GM11168 (cell line): ENCODE measurements at regions not wholly inside any gene's neighbourhood (a gene's known extent, or its start where the extent isn't known, plus 50 kb on each side); places are given as distances from the start of the nearest gene placed in this dataset.

Experiments
- in situ Hi-C: fragments of 300-500 bp; cut with MboI; formaldehyde crosslinking; loops from one replicate; pipeline ENCODE4 v1.12.0; 2022; ENCODE audit warnings: low sequenced_read_pairs; ENCODE audit not compliant: unreplicated experiment

DNA sequence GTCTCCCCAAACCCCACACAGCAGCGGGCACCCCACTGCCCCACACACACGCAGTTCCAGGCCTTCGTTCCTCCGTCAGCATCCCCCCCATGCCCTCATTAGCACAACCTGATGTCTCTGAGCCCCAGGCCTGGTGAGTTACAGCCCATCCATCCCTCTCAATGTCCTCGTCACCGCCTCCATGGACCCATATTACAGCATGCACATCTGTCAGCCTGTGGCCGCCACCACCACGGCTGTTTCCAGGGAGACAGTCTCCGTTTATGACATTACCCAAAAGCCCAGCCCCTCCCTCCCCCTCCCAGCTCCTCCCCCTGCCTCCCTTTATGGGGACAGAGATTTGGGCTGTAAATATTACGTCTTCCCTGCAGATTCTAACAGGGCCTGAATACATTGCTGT is 143.1 kb upstream of the LINGO1 start:
- in situ Hi-C loops = no loop called here

DNA sequence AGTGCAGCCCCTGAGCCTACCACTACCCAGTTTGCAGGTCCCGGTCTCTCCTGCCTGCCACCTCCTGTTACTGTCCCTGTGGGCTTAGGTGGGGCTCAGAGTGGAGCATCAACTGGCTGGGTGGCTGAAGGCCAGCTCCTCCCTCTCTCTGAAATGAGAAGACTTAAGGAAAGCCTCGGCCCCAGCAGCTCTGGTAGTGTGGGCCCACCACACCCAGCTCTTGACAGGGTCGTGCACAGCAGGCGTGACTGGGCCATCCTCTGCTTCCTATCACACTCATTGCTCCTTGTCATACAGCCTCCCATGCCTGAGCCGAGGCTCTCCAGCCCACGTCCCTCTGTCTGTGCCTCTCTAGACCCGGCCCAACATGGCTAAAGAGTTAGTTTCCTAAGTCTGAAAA is 142.7 kb upstream of the LINGO1 start:
- in situ Hi-C loops = no loop called here

DNA sequence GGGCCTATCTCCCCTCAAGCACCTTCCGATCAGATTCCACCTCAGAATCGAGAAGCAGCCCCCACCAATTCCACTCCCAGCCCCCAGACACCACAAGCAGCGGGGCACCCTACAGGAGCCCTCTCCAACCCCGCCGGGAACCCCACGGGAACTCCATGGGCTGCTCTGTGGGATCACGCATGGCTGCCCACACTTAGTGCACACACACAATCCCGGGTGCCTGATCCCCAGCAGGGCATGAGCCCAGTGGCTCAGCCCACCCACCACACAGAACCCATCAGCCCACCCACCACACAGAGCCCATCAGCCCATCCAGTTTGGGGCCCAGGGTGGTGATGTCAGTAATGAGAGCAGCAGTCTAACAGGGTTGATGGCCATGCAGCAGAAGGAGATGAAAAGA is 141.6 kb upstream of the LINGO1 start:
- in situ Hi-C loops = no loop called here

DNA sequence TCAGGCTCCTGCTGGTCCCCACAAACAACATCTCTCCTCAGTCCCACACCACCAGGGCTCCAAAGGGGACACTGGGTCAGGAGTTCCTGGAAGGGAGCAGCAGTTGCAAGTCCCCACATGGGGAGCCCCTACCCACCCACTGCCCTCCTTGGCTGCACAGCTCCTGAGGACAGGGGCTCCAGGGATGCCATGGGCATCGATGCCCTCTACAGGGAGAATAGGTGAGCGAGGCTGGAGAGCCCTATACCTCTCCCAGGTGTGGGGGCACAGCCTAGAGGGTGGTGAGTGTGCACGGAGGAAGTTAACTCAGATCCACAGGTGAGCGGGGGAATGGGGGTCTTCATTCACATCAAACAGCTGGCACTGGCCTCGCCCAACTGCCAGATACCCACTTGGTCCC is 141.2 kb upstream of the LINGO1 start:
- in situ Hi-C loops = no loop called here

DNA sequence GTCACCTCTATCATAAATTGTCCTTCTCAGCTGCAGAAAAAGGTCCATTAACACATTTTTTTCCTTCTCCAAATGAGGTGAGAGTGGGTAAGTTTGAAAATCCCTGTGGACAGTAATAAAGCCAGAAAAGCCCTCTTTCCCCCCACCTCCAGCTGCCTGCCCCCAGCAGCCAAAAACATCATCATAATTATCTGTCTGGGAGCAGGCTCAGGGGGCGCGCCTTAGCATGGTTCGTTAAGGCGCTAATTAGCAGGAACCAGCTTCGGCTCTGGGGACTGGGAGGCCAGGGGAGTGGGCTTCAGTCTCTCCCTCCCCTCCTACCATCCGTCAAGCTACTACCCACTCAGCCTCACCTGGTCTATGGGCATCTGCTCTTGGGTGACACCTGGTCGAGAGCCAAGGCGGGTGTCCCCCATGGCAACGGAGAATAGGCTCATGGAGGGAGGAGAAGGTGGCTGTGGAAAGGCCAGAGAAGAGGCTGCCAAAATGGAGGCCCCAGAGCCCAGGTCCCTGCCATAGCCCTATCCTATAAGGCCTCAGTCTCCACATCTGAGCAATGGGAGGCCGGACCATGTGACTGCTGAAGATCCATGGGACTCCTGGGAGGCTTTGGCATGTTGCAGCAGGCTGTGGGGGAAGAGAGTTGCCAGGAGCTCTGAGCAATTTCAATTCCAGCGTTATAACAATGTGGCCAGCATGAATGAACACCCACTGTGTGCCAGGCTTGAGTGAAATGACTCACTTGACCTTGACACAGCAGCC is 140.1 kb upstream of the LINGO1 start:
- in situ Hi-C loops = no loop called here

DNA sequence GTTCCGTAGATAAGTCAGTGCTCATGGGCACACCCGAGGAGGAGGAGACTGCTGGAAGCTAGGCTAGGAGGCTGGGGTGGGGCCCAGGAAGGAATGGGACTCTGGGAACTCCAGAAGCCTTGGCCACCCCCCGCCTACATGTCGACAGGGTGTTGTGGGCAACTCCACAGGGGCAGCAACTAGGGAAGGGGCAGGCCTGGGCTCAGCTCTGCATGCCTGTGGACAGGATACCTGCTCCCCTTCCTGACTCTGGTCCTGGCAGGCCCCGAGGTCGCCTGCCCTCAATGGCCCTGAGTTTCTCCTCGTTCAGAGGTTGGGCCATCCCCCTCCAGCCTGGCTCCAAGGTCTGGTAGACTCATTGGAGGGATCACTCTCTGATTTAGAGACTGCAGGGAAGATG is 138.9 kb upstream of the LINGO1 start:
- in situ Hi-C loops = no loop called here

DNA sequence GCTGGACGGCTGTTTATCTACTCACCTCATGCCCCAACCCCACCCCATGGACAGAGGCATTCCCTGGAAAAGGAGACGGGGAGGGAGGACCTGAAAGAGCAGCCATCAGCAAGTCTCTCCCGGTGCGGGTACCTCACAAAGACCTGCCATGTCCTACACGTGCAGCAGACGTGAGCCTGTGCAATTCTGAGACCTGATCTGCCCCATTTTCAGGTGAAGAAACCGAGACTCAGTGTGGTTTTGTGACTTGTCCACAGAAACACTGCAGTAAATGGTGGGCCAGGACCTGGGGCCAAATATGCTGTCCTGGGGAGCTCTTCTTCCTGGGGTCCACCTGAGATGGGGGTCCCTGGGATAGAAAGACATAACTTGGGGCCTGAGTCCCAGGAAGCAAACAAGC is 137.0 kb upstream of the LINGO1 start:
- in situ Hi-C loops = no loop called here

DNA sequence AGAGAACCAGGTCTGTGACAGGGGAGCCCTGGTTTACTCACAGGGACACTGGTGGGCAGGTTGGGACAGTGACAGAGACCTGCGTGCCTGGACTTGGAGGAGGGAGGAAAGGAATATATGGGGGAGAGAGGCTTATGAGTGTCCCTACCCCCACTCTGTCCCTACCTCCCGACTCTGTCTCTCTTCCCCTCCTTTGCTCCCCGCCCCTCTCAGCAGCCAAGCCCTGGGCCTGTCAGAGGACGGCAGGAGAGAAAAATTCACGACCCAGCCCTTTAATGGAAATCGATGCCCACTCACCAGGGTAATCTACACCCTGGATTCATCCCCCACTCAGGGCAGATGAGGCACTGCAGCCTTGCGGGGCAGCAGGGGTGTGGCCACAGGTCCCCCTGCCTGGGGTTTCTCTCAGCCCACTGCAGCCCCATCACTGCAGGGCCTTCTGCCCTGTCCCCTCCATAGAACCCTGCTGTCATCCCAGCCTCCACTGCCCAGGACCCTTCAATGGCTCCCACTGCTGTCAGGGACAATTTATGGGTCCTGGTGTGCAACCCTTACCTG is 135.9 kb upstream of the LINGO1 start:
- in situ Hi-C loops = no loop called here

DNA sequence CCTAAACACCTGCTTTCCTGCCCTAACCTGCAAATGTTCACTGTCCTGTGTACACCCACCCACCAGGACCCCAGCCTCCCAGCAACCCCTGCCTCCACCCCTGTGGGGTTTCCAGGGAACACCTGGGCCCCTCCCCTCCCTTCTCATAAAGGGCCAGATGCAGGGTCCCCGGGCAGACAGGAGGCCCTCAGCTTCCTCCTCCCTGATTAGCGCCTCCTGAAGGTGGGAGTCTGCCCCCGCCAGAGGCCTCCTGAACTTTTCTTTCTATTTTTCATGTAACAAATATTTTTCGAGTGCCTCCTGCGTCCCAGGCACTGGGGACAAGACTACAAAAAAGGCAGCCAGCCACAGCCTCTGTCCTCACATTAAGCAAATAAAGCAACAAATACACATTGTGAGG is 135.4 kb upstream of the LINGO1 start:
- in situ Hi-C loops = no loop called here

DNA sequence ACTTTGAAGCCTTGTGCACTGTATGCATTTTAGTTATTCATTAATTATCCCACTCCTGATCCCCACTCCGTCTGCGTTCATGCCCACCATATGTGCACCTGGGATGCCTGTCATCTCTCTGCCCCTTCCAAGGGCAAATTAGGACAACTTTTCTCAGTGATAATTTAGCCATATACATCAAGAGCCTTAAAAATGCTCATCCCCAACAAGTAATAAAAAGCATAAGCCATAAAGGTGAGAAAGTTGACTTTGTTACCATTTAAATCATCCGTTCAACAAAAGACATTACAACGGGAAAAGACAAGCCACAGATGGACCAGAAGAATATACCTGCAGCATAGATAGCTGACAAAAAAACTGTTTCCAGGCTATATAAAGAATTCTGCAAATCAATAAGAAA is 131.4 kb upstream of the LINGO1 start:
- in situ Hi-C loops = no loop called here

DNA sequence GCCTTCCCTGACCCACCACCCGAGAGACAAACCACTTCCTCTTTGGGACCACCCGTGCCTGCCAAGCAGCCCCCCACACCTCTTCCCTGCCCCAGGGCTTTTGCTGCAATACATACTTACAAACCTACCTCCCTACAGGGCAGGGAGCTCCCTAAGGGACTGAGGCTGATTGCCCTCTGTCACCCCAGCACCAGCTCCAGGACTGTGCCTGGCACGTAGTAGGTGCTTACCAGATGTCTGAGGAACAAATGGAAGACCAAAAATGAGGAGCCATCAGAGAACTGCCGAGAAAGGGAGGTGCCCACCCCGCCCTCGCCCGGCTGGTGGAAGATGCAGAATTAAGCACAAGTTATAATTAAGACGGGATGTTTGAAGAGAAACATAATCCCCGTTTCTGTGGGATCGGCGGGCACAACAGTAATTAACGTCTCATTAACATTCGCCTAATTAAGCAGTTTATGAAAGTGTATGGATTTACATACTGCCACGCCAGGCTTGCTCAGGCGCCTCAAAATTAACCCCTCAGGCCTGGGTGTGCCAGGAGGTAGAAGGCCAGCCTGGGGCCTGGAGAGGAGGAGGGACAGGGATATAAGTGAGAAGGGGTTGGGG is 130.1 kb upstream of the LINGO1 start:
- in situ Hi-C loops = no loop called here

DNA sequence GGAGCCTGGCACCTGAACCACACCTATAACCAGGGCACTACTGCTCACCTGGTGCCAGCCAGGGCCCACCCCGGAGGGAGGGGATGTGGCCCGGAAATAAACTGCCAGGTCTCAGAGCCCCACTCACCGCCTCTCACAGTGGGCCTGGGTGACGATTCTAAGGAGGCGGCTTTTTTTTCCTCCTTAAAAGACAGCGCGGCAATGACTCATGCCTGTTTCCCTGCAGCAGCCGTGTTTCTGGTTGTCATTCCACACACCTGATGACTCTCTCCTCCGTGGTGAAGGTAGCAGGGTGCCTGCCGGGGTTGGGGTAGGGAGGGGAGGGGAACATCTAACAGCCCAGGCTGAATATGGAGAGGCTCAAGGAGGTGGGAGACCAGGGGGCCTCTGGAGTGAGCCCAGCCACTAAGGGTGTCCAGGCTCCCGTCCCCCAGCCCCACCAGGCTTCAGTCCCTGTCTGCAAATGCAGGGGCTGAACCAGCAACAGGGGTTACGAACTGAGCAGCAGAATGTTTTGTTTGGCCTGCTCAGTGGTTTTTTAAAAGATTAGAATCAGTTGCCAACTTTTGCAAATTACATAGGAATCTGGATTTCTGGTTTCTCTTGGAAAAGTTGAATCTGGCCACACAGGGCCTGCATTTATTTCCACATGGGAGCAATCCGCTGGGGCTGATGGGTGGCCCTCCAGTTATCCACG is 127.3 kb upstream of the LINGO1 start:
- in situ Hi-C loops = no loop called here

DNA sequence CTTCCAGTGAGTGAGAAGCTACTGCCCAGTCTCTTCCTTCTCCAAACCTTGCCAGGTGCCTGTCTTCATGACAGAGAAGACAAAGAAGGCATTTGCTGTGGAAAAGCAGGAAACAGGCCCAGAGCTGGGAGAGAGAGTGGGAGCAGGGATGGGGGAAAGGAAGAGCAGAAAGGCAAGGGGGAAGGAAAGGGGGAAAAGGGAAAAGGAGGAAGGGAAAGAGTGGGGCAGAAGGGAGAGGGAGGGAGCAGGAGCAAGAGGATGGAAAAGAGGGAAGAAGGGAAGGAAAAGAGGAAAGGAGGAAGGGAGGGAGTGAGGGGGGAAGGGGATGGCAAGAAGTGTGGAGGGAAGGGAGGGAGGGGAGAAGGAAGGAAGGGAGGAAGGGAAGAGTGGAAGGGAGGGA is 121.2 kb upstream of the LINGO1 start:
- in situ Hi-C loops = no loop called here

DNA sequence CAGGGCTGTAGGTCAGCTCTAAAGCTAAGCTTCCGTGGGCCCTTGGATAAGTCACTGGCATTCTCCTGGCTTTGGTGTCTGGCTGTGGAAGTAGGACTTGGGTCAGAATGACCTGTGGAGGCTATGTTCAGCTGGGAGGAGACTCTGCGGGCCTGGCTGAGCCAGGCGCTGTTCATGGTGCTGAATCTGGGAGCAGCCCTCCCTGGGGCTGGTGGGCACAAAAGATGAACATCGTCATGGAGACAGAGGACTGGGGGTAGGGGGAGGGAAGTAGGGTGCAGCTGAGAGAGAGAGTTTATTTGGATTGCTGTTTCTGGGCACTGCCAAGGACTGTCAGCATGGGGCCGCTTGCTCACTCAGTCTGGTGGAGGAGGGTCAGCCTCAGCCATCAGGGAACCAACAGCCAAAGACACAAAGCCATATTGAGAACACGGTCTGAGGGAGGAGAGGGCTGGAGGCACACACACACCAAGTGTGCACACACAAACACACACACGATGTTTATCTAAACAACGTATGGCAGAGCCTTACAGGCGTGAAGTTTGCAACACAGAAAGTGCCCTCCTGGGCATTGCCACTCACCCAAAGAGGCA is 120.7 kb upstream of the LINGO1 start:
- in situ Hi-C loops = no loop called here

DNA sequence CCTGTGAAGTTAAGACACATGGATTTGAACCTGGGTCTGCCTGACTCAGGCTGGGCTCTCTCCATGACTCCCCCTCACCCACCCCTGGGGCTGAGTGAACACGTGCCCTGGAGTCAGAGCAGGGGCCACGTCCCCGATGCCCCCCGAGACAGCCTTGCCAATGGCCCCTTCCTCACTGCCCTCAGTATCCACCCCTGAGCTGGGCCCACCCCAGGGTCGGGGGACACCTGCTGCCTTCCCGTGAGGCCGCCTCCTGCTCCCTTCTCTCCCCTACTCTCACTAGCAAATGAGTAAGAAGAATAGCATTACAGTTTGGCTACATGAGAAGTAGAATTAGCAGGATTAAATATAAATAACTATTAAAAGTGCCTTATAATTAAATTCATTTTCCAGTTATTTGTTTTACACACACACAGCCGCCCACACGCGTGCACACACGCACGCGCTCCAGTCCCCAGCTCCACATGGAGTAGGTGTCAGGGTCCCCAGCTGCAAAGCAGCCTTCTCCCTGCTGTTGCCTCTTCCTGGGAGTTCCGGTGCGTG is 117.4 kb upstream of the LINGO1 start:
- in situ Hi-C loops = no loop called here

DNA sequence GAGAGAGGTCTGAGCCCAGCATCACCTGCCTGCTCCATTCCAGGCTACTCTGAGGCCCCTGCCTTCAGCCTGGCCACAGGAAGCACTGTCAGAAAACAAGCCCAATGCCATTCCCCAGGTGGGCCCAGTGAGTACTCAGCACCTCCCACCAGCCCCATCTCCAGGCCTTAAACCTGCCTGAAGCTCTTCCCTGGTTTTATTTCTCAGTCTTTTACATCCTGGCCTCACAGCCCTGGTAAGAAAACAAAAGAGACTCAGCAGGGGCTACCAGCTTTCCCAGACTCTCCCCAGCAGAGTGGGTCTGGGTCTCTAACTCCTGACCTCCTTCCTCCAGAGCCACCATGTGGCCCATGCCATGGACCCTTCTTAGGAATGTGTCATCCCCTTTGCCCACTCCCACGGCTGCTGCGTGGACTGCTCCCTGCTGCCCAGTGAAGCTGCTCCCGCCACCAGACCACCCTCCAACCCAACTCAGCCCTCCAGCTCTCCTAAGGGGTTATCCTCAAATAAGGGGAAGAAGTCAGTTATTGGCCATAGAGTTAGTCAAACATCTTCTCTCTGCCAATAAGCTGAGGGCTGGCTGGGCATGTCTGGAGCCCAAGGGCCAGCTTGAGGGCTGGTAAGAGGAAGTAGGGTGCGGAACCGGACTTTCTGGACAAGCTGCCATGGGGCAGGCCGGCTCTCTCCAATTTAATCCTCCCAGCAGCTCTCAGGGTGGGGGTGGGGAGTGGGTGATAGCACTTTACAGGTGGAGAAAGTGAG is 116.7 kb upstream of the LINGO1 start:
- in situ Hi-C loops = no loop called here

DNA sequence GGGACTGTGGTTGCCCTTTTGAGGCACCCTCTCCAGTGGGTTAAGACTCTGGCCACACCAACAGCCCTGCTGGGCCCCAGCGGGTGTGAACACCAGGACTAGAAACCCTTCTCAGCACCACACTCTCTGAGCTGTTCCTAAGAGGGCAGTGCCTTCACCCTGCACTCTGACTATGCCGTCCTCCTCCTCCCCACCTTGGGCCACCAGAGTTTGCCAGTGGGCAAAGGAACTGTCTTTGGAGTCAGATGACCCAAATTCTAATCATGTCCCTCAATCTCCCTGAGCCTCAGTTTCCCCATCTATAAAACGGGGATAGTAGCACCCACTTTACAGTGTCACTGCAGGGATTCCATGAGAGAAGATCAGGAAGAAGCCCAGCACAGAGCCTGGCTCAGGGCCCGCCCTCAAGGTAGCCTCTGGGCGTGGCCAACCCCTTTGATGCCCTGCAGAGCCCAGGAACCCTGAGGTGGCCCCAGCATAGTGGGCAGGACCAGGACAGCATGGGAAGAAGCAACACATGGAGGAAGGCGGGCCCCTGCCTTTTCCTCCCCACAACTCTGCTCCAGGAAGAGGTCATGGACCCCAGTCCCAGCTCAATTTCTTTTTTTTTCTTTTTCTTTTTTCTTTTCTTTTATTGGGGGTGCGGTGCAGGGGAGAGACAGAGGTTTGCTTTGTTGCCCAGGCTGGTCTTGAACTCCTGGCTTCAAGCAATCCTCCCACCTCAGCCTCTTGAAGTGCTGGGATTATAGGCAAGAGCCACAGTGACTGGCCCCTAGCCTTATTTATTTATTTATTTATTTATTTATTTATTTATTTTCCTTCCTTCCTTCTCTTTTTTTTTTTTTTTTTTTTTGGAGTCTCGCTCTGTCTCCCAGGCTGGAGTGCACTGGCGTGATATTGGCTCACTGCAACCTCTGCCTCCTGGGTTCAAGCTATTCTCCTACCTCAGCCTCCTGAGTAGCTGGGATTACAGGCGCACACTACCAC is 115.7 kb upstream of the LINGO1 start:
- in situ Hi-C loops = no loop called here

DNA sequence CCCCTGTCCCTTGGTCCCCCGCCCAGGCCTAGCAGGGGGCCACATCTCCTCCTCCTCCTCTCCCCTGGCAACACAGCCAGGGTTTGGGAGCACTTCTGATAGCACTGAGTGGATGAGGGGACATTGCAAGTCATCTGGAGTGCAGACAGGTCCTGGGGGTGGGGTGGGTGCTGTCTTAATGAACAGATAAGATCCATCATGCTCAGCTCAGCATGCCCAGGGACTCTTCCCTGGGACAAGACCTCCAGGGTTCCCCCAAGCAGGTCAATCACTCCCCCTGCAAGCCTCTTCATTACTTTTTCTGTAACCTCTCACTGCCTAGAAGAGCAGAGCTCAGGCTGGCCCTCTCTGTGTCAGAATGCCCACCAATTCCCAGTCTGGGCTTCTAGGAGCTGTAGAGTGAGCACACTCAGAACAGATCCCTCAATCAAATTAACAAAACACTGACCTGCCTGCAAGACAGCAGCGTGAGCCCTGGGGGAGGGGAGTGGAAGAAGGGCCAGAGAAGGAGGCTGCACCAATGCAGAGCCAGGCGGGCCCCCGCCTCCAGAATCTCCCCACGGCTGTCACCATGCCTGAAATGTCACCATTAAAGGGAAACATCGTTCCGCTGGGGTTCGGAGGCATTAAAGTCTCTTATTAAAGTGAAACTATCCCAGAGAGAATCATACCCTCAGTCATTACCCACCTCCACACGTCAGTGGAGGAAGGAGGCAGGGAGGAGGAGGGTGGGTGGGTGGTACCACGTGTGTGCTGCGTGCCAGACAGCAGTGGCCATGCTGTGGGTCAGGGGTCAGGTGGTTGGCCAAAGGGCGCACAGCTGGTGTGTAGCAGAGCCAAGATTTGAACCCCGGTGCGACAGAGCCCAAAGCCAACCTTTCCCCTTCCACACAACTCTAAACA is 114.7 kb upstream of the LINGO1 start:
- in situ Hi-C loops = no loop called here
